OCI-LY7 (cell line): ENCODE measurements at regions not wholly inside any gene's neighbourhood (a gene's known extent, or its start where the extent isn't known, plus 50 kb on each side); places are given as distances from the start of the nearest gene placed in this dataset.

Experiments used
- BruUV-seq: library from RNA; stranded (reverse); fragments of 400-500 nt; replicated peaks from 2 replicates; lab custom pipeline; 2021; lab: Mats Ljungman, UMichigan
- CTCF ChIA-PET: fragments of 300-600 bp; sonication (Branson Sonifier 250); formaldehyde crosslinking; loops from one replicate; lab custom pipeline; 2022; ENCODE audit warnings: antibody characterized with exemption; ENCODE audit not compliant: unreplicated experiment; lab: Charles Lee
- POLR2A ChIA-PET: fragments of 300-600 bp; sonication (Branson Sonifier 250); formaldehyde crosslinking; loops from one replicate; lab custom pipeline; 2022; ENCODE audit warnings: antibody characterized with exemption; lab: Charles Lee
- DNase-seq: peaks from one replicate; pipeline ENCODE4 v3.0.0-alpha.2; 2015; ENCODE audit warnings: low spot score
- H2AFZ ChIP-seq: fragments of 200-600 bp; sonication (generic), shearing (Covaris generic); 2 replicates; pipeline ENCODE4 v1.6.1; 2014; ENCODE audit warnings: mild to moderate bottlenecking, antibody characterized with exemption, low read length, moderate library complexity
- H3K27ac ChIP-seq: fragments of 200-600 bp; sonication (generic); 2 replicates; pipeline ENCODE4 v1.5.1; 2014; ENCODE audit warnings: mixed run types, low read depth, mild to moderate bottlenecking, moderate library complexity, low read length, inconsistent platforms; ENCODE audit not compliant: poor library complexity, severe bottlenecking
- H3K36me3 ChIP-seq: fragments of 200-600 bp; sonication (generic); 2 replicates; pipeline ENCODE4 v1.6.1; 2014; ENCODE audit warnings: mild to moderate bottlenecking, antibody characterized with exemption, low read length, moderate library complexity, mixed read lengths; ENCODE audit not compliant: insufficient read depth
- H3K4me1 ChIP-seq: fragments of 200-600 bp; sonication (generic); 2 replicates; pipeline ENCODE4 v1.5.1; 2014; ENCODE audit warnings: mild to moderate bottlenecking, low read length; ENCODE audit not compliant: insufficient read depth, poor library complexity, severe bottlenecking
- H3K4me2 ChIP-seq: fragments of 200-600 bp; sonication (generic); 2 replicates; pipeline ENCODE4 v1.6.1; 2014; ENCODE audit warnings: mild to moderate bottlenecking, low read length
- H3K4me3 ChIP-seq: fragments of 200-600 bp; sonication (generic); 2 replicates; pipeline ENCODE4 v1.5.1; 2014; ENCODE audit warnings: mild to moderate bottlenecking, low read depth, low read length; ENCODE audit not compliant: poor library complexity, severe bottlenecking
- H3K79me2 ChIP-seq: fragments of 200-600 bp; sonication (generic); 2 replicates; pipeline ENCODE4 v1.6.1; 2016; ENCODE audit warnings: low read depth, mild to moderate bottlenecking, low read length, moderate library complexity, mixed read lengths; ENCODE audit not compliant: insufficient read depth
- H3K9me2 ChIP-seq: fragments of 200-600 bp; sonication (generic); 2 replicates; pipeline ENCODE4 v1.6.1; 2016; ENCODE audit warnings: mild to moderate bottlenecking, low read length, mixed read lengths; ENCODE audit not compliant: insufficient read depth
- H3K9me3 ChIP-seq: fragments of 200-600 bp; sonication (generic); 2 replicates; pipeline ENCODE4 v1.6.1; 2014; ENCODE audit warnings: mild to moderate bottlenecking, mixed run types, low read length, mixed read lengths
- H4K20me1 ChIP-seq: fragments of 200-600 bp; sonication (generic); 2 replicates; pipeline ENCODE4 v1.6.1; 2014; ENCODE audit warnings: mild to moderate bottlenecking, antibody characterized with exemption, low read length, moderate library complexity, mixed read lengths; ENCODE audit not compliant: insufficient read depth
- EZH2phosphoT487 ChIP-seq: fragments of 200-600 bp; sonication (generic); IDR thresholded peaks from 2 replicates; pipeline ENCODE4 v1.6.1; 2018; ENCODE audit warnings: low read depth, borderline replicate concordance, mild to moderate bottlenecking, mixed run types, antibody characterized with exemption, low read length, moderate library complexity, mixed read lengths
- intact Hi-C: fragments of 100-400 bp; cut with micrococcal nuclease; formaldehyde crosslinking; loops from one replicate; pipeline ENCODE4 v1.10.0; 2022; ENCODE audit not compliant: unreplicated experiment
- TF ChIP-seq, protein P1 (sequence below): fragments of 200-600 bp; sonication (generic); conservative IDR thresholded peaks from 2 replicates; pipeline ENCODE4 v1.5.1; 2014; ENCODE audit warnings: mild to moderate bottlenecking, antibody characterized with exemption, low read length, moderate library complexity, mixed read lengths

DNA sequence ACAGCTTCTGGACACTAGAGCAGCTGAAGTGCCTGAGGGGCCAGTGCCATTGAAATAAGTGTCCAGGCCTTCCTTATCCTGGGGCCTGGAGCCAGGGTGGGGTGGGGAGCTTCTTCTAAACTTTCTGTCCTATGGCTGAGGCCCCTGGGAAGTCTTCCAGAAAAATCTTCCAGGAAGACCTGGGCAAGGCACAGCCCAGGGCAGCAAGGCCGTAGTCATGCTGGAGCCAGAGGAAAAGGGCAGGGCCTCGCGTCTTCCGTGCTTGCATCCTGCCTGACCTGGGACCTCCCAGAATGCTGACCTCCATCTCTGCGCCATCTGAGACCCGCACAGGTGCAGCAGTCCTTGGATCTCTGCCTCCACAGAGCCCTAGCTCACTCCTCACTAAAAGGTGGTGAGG lies 96.7 kb upstream of the SLC44A3 start:
- intact Hi-C loops, result no loop called here
- Histone ChIP-seq H3K9me3 (no peaks in the 10 kb centered on the region), H3K9me2 (no peaks in the 10 kb centered on the region), H2AFZ (no peak overlapping the region), H3K36me3 (no peaks in the 10 kb centered on the region), H4K20me1 (no peaks in the 10 kb centered on the region), H3K4me3 (no peak overlapping the region), H3K4me1 (no peaks in the 10 kb centered on the region), H3K27ac (no peak overlapping the region), H3K79me2 (no peaks in the 10 kb centered on the region), H3K4me2 (no peak overlapping the region)
- ChIA-PET CTCF (no interaction called here), POLR2A (no interaction called here)
- DNase-seq, result no peak
- TF ChIP-seq, protein P1, sequence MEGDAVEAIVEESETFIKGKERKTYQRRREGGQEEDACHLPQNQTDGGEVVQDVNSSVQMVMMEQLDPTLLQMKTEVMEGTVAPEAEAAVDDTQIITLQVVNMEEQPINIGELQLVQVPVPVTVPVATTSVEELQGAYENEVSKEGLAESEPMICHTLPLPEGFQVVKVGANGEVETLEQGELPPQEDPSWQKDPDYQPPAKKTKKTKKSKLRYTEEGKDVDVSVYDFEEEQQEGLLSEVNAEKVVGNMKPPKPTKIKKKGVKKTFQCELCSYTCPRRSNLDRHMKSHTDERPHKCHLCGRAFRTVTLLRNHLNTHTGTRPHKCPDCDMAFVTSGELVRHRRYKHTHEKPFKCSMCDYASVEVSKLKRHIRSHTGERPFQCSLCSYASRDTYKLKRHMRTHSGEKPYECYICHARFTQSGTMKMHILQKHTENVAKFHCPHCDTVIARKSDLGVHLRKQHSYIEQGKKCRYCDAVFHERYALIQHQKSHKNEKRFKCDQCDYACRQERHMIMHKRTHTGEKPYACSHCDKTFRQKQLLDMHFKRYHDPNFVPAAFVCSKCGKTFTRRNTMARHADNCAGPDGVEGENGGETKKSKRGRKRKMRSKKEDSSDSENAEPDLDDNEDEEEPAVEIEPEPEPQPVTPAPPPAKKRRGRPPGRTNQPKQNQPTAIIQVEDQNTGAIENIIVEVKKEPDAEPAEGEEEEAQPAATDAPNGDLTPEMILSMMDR, result no peak
- no peak for TF ChIP-seq EZH2phosphoT487
- no TSS peak for BruUV-seq

DNA sequence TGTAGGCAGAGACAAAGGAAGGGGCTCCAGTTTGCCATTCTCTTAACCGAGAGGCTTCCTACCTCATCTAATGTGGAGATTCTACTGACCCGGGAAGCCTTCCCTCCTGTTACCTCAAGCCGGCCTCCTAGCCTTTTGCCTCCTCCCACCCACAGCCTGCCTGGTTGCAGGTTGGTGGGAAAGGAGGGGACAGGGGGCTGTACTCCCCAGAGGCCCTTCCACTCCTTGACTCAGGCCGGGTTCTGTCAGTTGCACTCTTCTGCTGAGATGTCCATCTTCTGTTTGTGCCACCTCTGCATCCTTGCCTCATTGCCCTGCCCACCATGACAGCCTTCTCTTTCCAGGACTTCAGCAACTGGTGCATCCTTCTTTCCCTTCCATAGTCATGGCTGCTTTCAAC lies 98.0 kb upstream of the SLC44A3 start:
- DNase-seq, result no peak
- intact Hi-C loops, result no loop called here

GRCh38 chr1:94721240-94721639 lies 98.9 kb upstream of the SLC44A3 start:
- no peaks in the 10 kb centered on the region for H3K9me3 ChIP-seq
- no peak overlapping the region for H3K4me2 ChIP-seq
- no peaks in the 10 kb centered on the region for H3K9me2 ChIP-seq
- no TSS peak for BruUV-seq
- ChIA-PET POLR2A (no interaction called here), CTCF (no interaction called here)
- H3K27ac ChIP-seq, result no peak overlapping the region
- H3K4me3 ChIP-seq, result no peak overlapping the region
- intact Hi-C loops, result no loop called here
- TF ChIP-seq EZH2phosphoT487, result no peak
- TF ChIP-seq, protein P1, result no peak
- no peak overlapping the region for H2AFZ ChIP-seq
- no peaks in the 10 kb centered on the region for H3K79me2 ChIP-seq
- H3K4me1 ChIP-seq, result no peaks in the 10 kb centered on the region
- DNase-seq, result no peak
- H4K20me1 ChIP-seq, result no peaks in the 10 kb centered on the region
- H3K36me3 ChIP-seq, result no peaks in the 10 kb centered on the region

More for the DNA sequence above, 98.0 kb upstream of the SLC44A3 start:
- CTCF ChIA-PET, result no interaction called here
- no peak overlapping the region for H2AFZ ChIP-seq
- H3K4me3 ChIP-seq, result no peak overlapping the region
- H3K4me1 ChIP-seq, result no peaks in the 10 kb centered on the region
- no peaks in the 10 kb centered on the region for H3K9me2 ChIP-seq
- H3K79me2 ChIP-seq, result no peaks in the 10 kb centered on the region
- H3K27ac ChIP-seq, result no peak overlapping the region
- TF ChIP-seq EZH2phosphoT487, result no peak
- TF ChIP-seq, protein P1, result no peak
- H3K36me3 ChIP-seq, result no peaks in the 10 kb centered on the region
- POLR2A ChIA-PET, result interaction anchor here (0.5 kb wide), 1 partner anchor 206 kb away, joined by 10 read pairs; no protein-coding TSS in a partner anchor
- no peaks in the 10 kb centered on the region for H3K9me3 ChIP-seq
- no peaks in the 10 kb centered on the region for H4K20me1 ChIP-seq
- H3K4me2 ChIP-seq, result no peak overlapping the region
- no TSS peak for BruUV-seq
